ENCODE measurements at regions not wholly inside any gene's neighbourhood (a gene's known extent, or its start where the extent isn't known, plus 50 kb on each side); places are given as distances from the start of the nearest gene placed in this dataset.

DNA sequence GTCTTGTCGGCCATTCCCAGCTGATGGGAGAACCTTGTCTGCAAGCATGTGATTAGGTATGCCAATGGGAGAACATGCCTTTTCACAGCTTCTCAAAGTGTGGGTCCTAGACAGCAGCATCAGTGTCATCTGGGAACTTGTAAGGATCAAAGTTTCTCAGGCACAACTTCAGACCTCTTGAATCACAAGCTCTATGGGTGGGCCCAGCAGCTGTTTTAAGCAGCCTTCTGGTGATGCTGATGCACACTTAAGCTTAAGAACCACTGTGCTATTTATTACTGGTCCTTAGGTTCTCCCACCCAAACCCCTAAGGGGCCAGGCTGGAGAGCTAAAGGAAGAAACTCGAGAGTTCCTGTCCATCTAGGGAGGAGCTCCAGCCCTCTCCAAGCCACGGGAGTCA is 453.9 kb upstream of the PROK2 start:
- TF ChIP-seq, protein P1, sequence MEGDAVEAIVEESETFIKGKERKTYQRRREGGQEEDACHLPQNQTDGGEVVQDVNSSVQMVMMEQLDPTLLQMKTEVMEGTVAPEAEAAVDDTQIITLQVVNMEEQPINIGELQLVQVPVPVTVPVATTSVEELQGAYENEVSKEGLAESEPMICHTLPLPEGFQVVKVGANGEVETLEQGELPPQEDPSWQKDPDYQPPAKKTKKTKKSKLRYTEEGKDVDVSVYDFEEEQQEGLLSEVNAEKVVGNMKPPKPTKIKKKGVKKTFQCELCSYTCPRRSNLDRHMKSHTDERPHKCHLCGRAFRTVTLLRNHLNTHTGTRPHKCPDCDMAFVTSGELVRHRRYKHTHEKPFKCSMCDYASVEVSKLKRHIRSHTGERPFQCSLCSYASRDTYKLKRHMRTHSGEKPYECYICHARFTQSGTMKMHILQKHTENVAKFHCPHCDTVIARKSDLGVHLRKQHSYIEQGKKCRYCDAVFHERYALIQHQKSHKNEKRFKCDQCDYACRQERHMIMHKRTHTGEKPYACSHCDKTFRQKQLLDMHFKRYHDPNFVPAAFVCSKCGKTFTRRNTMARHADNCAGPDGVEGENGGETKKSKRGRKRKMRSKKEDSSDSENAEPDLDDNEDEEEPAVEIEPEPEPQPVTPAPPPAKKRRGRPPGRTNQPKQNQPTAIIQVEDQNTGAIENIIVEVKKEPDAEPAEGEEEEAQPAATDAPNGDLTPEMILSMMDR (IDR thresholded peaks at IDR 0.05) = no peak
- no peak for TF ChIP-seq POLR2AphosphoS5 (IDR thresholded peaks at IDR 0.05)

Data from transverse colon (tissue), 4 donors.